Common myeloid progenitor, CD34-positive (primary cell): ENCODE measurements at regions not wholly inside any gene's neighbourhood (a gene's known extent, or its start where the extent isn't known, plus 50 kb on each side); places are given as distances from the start of the nearest gene placed in this dataset.

ENCODE experiments used
- CTCF ChIA-PET: fragments of 350-600 bp; sonication (Branson Sonifier 250); formaldehyde crosslinking; loops from one replicate; lab custom pipeline; 2021; ENCODE audit warnings: antibody characterized with exemption; lab: Charles Lee
- POLR2A ChIA-PET: fragments of 350-600 bp; sonication (Branson Sonifier 250); formaldehyde crosslinking; loops from one replicate; lab custom pipeline; 2021; ENCODE audit warnings: antibody characterized with exemption; lab: Charles Lee
- DNase-seq, 3 donors: peaks; one replicate each; pipeline versions ENCODE4 v3.0.0 to v3.0.0-alpha.2; 2013
- H3K27ac ChIP-seq, 2 experiments: 1 replicate in 1 of 2; 2 replicates in 1 of 2; pipeline ENCODE4 v1.7.0; 2013; ENCODE audit warnings: inconsistent platforms in 2 of 2, low read length in 2 of 2, mild to moderate bottlenecking in 2 of 2, low read depth in 1 of 2, moderate library complexity in 1 of 2; ENCODE audit not compliant: severe bottlenecking in 2 of 2, insufficient read depth in 1 of 2, poor library complexity in 1 of 2
- H3K27me3 ChIP-seq, 5 experiments: replicated peaks in 2 of 5; 1 replicate in 3 of 5; 2 replicates in 2 of 5; pipeline versions ENCODE4 v1.6.1 to v1.7.0; 2013; ENCODE audit warnings: low read length in 4 of 5, mild to moderate bottlenecking in 2 of 5, moderate library complexity in 2 of 5, inconsistent platforms in 1 of 5; ENCODE audit not compliant: insufficient read depth in 5 of 5, control insufficient read depth in 4 of 5
- H3K36me3 ChIP-seq, 4 experiments: 1 replicate in 2 of 4; 2 replicates in 2 of 4; pipeline versions ENCODE4 v1.6.1 to v1.7.0; 2013; ENCODE audit warnings: low read length in 3 of 4, control low read depth in 1 of 4, mild to moderate bottlenecking in 1 of 4; ENCODE audit not compliant: control insufficient read depth in 4 of 4, insufficient read depth in 4 of 4
- H3K4me1 ChIP-seq, 4 experiments: 1 replicate in 3 of 4; 2 replicates in 1 of 4; pipeline versions ENCODE4 v1.6.1 to v1.7.1; 2013; ENCODE audit warnings: low read length in 3 of 4, mild to moderate bottlenecking in 3 of 4, control low read depth in 1 of 4, inconsistent platforms in 1 of 4, moderate library complexity in 1 of 4; ENCODE audit not compliant: control insufficient read depth in 4 of 4, insufficient read depth in 4 of 4; ENCODE audit errors: control extremely low read depth in 1 of 4
- H3K4me3 ChIP-seq, 7 experiments: 1 replicate in 4 of 7; 2 replicates in 3 of 7; pipeline versions ENCODE4 v1.5.1 to v1.7.0; 2013; ENCODE audit warnings: mild to moderate bottlenecking in 7 of 7, low read length in 6 of 7, moderate library complexity in 6 of 7, inconsistent platforms in 2 of 7, low read depth in 2 of 7, control low read depth in 1 of 7; ENCODE audit not compliant: insufficient read depth in 4 of 7, control insufficient read depth in 1 of 7; ENCODE audit errors: extremely low read depth in 1 of 7
- H3K9me3 ChIP-seq, 5 experiments: 1 replicate in 4 of 5; 2 replicates in 1 of 5; pipeline versions ENCODE4 v1.6.1 to v1.7.1; 2013; ENCODE audit warnings: low read length in 4 of 5, mild to moderate bottlenecking in 2 of 5, inconsistent platforms in 1 of 5, low read depth in 1 of 5, moderate library complexity in 1 of 5; ENCODE audit not compliant: control insufficient read depth in 4 of 5, insufficient read depth in 2 of 5; ENCODE audit errors: control extremely low read depth in 1 of 5
- WGBS: methylation state at CpG from one replicate; pipeline ENCODE4 v1.1.5; 2013; ENCODE audit not compliant: insufficient coverage; 5-methylcytosine and 5-hydroxymethylcytosine counted together

DNA sequence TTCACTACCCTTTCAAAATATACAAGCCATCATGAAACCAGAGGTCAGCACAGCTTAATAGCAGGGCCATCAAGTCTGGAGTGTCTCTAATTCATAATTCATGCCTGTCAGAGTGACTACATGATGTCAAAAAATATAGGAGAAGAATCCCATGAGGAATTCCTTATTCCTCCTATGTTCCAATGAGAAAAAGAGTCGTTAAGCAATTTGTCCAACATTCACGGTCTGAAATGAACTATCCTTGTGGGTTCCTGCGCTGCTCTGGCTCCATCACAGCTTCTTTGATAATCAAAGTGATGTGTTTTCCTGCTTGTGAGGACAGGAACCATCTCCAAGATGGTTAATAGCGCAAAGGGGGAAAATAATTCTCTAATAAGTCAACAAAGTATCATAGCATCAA, 560.4 kb upstream of the KLHL29 start:
- DNase-seq: no peak
- H3K27ac ChIP-seq: no peak overlapping the region
- ChIA-PET CTCF (no interaction called here), POLR2A (no interaction called here)
- no peaks in the 10 kb centered on the region for H3K27me3 ChIP-seq
- no peaks in the 10 kb centered on the region for H3K4me1 ChIP-seq
- H3K9me3 ChIP-seq: no peaks in the 10 kb centered on the region
- H3K36me3 ChIP-seq: no peaks in the 10 kb centered on the region
- H3K4me3 ChIP-seq: no peak overlapping the region
- WGBS: 97% methylated on average over 3 of the region's 4 CpGs

DNA sequence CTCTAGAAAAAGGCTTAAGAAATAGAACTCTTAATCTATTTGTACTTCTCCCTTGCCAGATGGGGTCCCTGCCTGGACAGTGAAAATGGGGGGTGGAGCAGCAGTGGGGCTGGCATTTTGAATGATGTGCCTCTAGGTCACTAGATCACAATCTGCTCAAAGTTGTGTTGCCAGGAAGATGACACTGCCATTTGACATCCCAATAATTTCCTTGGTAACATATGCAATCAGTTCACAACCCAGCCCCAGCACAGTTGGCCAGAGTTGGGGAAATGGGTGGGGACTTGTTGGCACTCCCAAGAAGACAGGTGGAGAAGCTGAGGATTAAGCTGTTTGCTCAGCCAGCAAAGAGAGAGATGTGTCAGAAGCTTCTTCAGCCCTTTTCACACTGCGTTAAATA, 558.3 kb upstream of the KLHL29 start:
- DNase-seq: no peak

DNA sequence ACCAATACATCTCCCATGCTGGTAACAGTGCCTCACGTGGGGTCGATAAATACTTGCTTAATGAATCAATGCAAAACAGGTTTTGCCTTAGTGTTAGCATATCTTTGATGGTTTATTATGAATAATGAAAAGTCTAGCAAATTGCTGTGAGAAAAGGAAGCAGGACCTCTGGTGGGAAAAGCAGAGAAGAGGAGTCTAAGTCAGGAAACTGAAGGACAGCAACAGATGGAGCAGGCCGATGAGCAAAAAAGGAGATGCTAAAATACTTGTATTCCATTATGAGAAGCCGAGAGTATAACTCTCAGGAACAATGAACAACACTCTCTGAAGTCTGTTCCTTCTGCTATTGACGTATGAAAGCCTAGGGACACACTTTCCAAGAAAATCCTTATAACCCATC, 555.2 kb upstream of the KLHL29 start:
- H3K36me3 ChIP-seq: no peaks in the 10 kb centered on the region
- H3K27ac ChIP-seq: no peak overlapping the region
- H3K4me1 ChIP-seq: no peaks in the 10 kb centered on the region
- no peaks in the 10 kb centered on the region for H3K27me3 ChIP-seq
- no peak for DNase-seq
- no peak overlapping the region for H3K4me3 ChIP-seq
- H3K9me3 ChIP-seq: peaks cover 0 to 2% (median 0%) of the 10 kb centered on the region in 5 experiments
- 100% methylated on average over 3 of the region's 5 CpGs for WGBS
- ChIA-PET POLR2A (no interaction called here), CTCF (no interaction called here)

More for the DNA sequence above, 558.3 kb upstream of the KLHL29 start:
- CTCF ChIA-PET: no interaction called here
- WGBS: no CpG with 5 or more reads among the region's 1 CpG
- H3K4me3 ChIP-seq: no peak overlapping the region
- no peak overlapping the region for H3K27ac ChIP-seq
- H3K27me3 ChIP-seq: no peaks in the 10 kb centered on the region
- POLR2A ChIA-PET: no interaction called here
- peaks cover 0 to 2% (median 0%) of the 10 kb centered on the region in 5 experiments for H3K9me3 ChIP-seq
- no peaks in the 10 kb centered on the region for H3K4me1 ChIP-seq
- no peaks in the 10 kb centered on the region for H3K36me3 ChIP-seq

GRCh38 chr2:22832196-22832595, 552.8 kb upstream of the KLHL29 start:
- CTCF ChIA-PET: no interaction called here
- 90% methylated on average over 2 of the region's 2 CpGs for WGBS

DNA sequence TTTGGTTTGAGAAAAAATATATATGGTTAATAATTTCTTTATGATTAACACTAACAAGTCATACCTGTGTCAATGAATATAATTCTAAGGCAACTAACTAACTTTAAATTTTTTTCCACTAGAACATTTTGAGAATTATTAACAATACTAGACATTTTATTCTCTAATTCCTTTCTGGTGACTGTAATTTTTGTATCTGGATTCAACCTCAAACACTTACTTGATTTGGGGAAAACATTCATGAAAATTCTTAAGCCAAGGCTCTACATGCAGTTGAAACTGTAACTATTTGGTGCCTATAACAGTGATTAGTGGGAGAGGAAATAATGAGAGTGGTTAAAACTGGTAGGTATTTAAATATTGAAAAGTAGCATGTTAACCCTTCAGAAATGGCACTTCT, 546.5 kb upstream of the KLHL29 start:
- ChIA-PET POLR2A (no interaction called here), CTCF (no interaction called here)
- Histone ChIP-seq H3K9me3 (no peaks in the 10 kb centered on the region), H3K4me1 (no peaks in the 10 kb centered on the region), H3K4me3 (no peak overlapping the region), H3K27me3 (no peaks in the 10 kb centered on the region), H3K27ac (no peak overlapping the region), H3K36me3 (no peaks in the 10 kb centered on the region)
- no peak for DNase-seq

More at GRCh38 chr2:22832196-22832595, 552.8 kb upstream of the KLHL29 start:
- H3K36me3 ChIP-seq: no peaks in the 10 kb centered on the region
- POLR2A ChIA-PET: interaction anchor here (1.1 kb wide), 1 partner anchor 24 kb away, joined by 3 read pairs; no protein-coding TSS in a partner anchor
- H3K9me3 ChIP-seq: peaks cover 0 to 2% (median 0%) of the 10 kb centered on the region in 5 experiments
- no peak for DNase-seq
- no peaks in the 10 kb centered on the region for H3K27me3 ChIP-seq
- H3K4me1 ChIP-seq: no peaks in the 10 kb centered on the region
- no peak overlapping the region for H3K27ac ChIP-seq
- no peak overlapping the region for H3K4me3 ChIP-seq

DNA sequence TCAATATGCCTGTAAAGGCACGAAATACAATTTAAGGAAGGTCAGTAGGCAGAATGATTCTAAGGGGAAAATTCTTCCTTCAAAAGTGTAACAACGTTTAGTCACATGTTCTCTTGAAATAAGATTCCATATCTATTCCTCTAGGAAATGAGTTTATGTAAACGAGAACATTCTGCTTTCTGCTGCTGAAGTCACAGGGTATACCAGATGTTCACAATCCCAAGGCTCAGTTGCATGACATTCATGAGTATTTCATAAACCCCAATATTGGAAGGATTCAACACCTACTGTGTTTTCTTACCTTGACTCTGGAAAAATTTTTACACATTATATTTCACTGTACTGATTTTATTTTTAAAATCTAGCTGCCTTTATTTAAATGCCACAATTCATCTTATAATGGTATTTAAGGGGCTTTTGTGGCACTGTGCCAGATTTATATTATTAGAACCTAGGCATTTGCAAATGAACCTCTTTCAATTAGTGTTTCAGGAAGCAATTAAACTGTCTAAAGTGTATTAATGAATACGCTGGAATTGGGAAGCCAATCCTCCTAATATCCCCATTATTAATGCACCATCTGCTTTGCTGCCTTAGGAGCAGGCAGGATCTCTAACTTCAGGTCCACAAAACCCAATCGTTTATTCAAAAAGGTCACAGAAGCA, 542.6 kb upstream of the KLHL29 start:
- Histone ChIP-seq H3K27me3 (no peaks in the 10 kb centered on the region), H3K4me3 (no peak overlapping the region), H3K36me3 (no peaks in the 10 kb centered on the region), H3K27ac (no peak overlapping the region), H3K9me3 (no peaks in the 10 kb centered on the region), H3K4me1 (no peaks in the 10 kb centered on the region)
- CTCF ChIA-PET: no interaction called here
- POLR2A ChIA-PET: no interaction called here
- WGBS: 88% methylated on average over 4 of the region's 5 CpGs
- DNase-seq: no peak

GRCh38 chr2:22843919-22844537, 541.0 kb upstream of the KLHL29 start:
- no peaks in the 10 kb centered on the region for H3K9me3 ChIP-seq
- CTCF ChIA-PET: no interaction called here

More at GRCh38 chr2:22843919-22844537, 541.0 kb upstream of the KLHL29 start:
- Histone ChIP-seq H3K27ac (no peak overlapping the region), H3K27me3 (no peaks in the 10 kb centered on the region), H3K4me1 (no peaks in the 10 kb centered on the region), H3K4me3 (no peak overlapping the region), H3K36me3 (no peaks in the 10 kb centered on the region)
- WGBS: 88% methylated on average over 1 of the region's 1 CpG
- no peak for DNase-seq
- POLR2A ChIA-PET: no interaction called here
